Hepatocyte (in vitro differentiated cells): ENCODE measurements at regions not wholly inside any gene's neighbourhood (a gene's known extent, or its start where the extent isn't known, plus 50 kb on each side); places are given as distances from the start of the nearest gene placed in this dataset.

Experiments used
- EZH2phosphoT487 ChIP-seq: fragments of 200-600 bp; sonication (generic); IDR thresholded peaks from one replicate; pipeline ENCODE4 v1.6.1; 2018; ENCODE audit warnings: antibody characterized with exemption, mild to moderate bottlenecking, low read depth, moderate library complexity; ENCODE audit not compliant: unreplicated experiment, severe bottlenecking
- TF ChIP-seq, protein P1 (sequence below): fragments of 200-600 bp; sonication (generic); IDR thresholded peaks from 2 replicates; pipeline ENCODE4 v1.5.1; 2016; ENCODE audit warnings: antibody characterized with exemption, mild to moderate bottlenecking; ENCODE audit not compliant: poor library complexity

DNA sequence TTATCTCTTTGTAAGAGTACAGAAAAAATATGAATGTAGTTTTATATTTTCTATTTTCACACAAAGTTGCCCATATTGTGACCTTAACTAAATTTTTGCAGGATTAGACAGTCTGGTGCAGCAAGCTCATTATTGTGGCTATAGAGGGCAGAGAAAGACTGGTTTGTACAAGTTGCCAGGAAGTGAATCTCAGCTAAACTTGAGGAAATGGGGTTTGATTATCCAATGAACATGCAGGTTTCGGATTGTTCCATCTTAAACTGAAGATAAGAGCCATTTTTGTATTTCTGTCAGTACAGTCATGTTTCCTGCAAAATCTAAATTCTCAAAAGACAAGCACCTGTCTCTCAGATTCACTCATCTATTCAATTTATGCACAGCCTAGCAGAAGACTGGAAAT, 390.9 kb downstream of the MMUT start:
- TF ChIP-seq, protein P1, sequence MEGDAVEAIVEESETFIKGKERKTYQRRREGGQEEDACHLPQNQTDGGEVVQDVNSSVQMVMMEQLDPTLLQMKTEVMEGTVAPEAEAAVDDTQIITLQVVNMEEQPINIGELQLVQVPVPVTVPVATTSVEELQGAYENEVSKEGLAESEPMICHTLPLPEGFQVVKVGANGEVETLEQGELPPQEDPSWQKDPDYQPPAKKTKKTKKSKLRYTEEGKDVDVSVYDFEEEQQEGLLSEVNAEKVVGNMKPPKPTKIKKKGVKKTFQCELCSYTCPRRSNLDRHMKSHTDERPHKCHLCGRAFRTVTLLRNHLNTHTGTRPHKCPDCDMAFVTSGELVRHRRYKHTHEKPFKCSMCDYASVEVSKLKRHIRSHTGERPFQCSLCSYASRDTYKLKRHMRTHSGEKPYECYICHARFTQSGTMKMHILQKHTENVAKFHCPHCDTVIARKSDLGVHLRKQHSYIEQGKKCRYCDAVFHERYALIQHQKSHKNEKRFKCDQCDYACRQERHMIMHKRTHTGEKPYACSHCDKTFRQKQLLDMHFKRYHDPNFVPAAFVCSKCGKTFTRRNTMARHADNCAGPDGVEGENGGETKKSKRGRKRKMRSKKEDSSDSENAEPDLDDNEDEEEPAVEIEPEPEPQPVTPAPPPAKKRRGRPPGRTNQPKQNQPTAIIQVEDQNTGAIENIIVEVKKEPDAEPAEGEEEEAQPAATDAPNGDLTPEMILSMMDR = no peak
- TF ChIP-seq EZH2phosphoT487 = no peak
